ENCODE measurements at regions not wholly inside any gene's neighbourhood (a gene's known extent, or its start where the extent isn't known, plus 50 kb on each side); places are given as distances from the start of the nearest gene placed in this dataset.

DNA sequence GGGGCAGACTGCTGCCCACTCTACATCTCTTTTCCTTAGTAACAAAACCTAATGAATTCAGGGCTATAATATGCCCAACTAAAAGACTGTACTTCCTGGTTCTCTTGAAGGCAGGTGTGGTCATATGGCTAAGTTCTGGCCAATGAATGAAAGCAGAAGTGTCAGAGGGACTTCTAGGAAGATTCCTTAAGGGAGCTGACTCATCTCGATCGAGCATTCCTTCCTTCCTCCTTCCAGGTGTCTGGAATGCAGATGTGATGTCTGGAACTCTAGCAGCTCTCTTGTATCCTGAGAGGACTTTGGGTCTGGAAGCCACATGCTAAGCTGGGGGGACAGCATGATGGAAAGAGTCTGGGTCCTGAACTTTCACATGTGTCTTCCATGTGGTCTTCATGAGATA lies 116.2 kb upstream of the STX18 start:
- TF ChIP-seq, protein P1, sequence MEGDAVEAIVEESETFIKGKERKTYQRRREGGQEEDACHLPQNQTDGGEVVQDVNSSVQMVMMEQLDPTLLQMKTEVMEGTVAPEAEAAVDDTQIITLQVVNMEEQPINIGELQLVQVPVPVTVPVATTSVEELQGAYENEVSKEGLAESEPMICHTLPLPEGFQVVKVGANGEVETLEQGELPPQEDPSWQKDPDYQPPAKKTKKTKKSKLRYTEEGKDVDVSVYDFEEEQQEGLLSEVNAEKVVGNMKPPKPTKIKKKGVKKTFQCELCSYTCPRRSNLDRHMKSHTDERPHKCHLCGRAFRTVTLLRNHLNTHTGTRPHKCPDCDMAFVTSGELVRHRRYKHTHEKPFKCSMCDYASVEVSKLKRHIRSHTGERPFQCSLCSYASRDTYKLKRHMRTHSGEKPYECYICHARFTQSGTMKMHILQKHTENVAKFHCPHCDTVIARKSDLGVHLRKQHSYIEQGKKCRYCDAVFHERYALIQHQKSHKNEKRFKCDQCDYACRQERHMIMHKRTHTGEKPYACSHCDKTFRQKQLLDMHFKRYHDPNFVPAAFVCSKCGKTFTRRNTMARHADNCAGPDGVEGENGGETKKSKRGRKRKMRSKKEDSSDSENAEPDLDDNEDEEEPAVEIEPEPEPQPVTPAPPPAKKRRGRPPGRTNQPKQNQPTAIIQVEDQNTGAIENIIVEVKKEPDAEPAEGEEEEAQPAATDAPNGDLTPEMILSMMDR (optimal IDR thresholded peaks at IDR 0.05 in 1 of 3, IDR thresholded peaks at IDR 0.05 in 1 of 3, conservative IDR thresholded peaks at IDR 0.05 in 1 of 3; ENCODE audit: extremely low read depth in 1 of 3, insufficient read depth in 2 of 3, low read length in 3 of 3): no peak
- no peak for TF ChIP-seq EZH2 (IDR thresholded peaks at IDR 0.05; ENCODE audit: low read length)
